ENCODE measurements at regions not wholly inside any gene's neighbourhood (a gene's known extent, or its start where the extent isn't known, plus 50 kb on each side); places are given as distances from the start of the nearest gene placed in this dataset.

- Histone ChIP-seq H3K36me3 (no peaks in the 10 kb centered on the region), H3K4me1 (peaks cover 11 to 49% (median 45%) of the 10 kb centered on the region in 4 donors), H3K4me3 (no peak overlapping the region), H3K9me3 (no peaks in the 10 kb centered on the region), H3K27ac (peak overlapping the region; percentile 83 to 95 (median 92)), H3K27me3 (no peaks in the 10 kb centered on the region)
- DNase-seq, result no peak
- intact Hi-C loops (cut with DNase I; ENCODE audit: low total_unique reads), result loop anchor here (10.0 kb wide), 1 partner anchor 735 kb away; no protein-coding TSS in a partner anchor
- in situ Hi-C loops (cut with MboI; ENCODE audit: low pct_ligation_motif_present in 1 of 4, low pct_unique_long_range_greater_than_20kb in 1 of 4, low sequenced_read_pairs in 3 of 4), result no loop called here
- no peak for TF ChIP-seq CTCF (IDR thresholded peaks at IDR 0.05)
- TF ChIP-seq POLR2AphosphoS5 (IDR thresholded peaks at IDR 0.05), result no peak
- TF ChIP-seq EP300 (IDR thresholded peaks at IDR 0.05; ENCODE audit: low read depth), result no peak
- no peak for TF ChIP-seq POLR2A (IDR thresholded peaks at IDR 0.05)
- 88 to 100% methylated on average over 1 to 2 of the region's 2 CpGs for WGBS, 2 donors (ENCODE audit: low coverage in 1 of 2)
These were observed 222.3 kb upstream of the TPRG1 start for GRCh38 chr3:188949456-188949855.

- no peaks in the 10 kb centered on the region for H3K9me3 ChIP-seq
- no peak overlapping the region for H3K4me3 ChIP-seq
- no peaks in the 10 kb centered on the region for H3K36me3 ChIP-seq
- TF ChIP-seq EP300 (IDR thresholded peaks at IDR 0.05; ENCODE audit: low read depth) (no peak), POLR2AphosphoS5 (IDR thresholded peaks at IDR 0.05) (no peak), POLR2A (IDR thresholded peaks at IDR 0.05) (no peak)
- WGBS, 2 donors (ENCODE audit: low coverage in 1 of 2), result 97 to 100% methylated on average over 1 of the region's 1 CpG
- peaks cover 11 to 49% (median 45%) of the 10 kb centered on the region in 4 donors for H3K4me1 ChIP-seq
- no peak for DNase-seq
- intact Hi-C loops (cut with DNase I; ENCODE audit: low total_unique reads), result loop anchor here (5.0 to 10.0 kb wide), 3 partner anchors 735 to 898 kb away; partner anchors contain the start of gene LPP
- H3K27me3 ChIP-seq, result no peaks in the 10 kb centered on the region
- H3K27ac ChIP-seq, result peak overlapping the region; percentile 83 to 95 (median 92)
- in situ Hi-C loops (cut with MboI; ENCODE audit: low pct_ligation_motif_present in 1 of 4, low pct_unique_long_range_greater_than_20kb in 1 of 4, low sequenced_read_pairs in 3 of 4), result loop anchor here (5.0 to 25.0 kb wide), 6 partner anchors 205 to 1215 kb away; partner anchors contain the start of gene BCL6 (in 1 of the 4)
These were observed 221.8 kb upstream of the TPRG1 start for GRCh38 chr3:188949996-188950395.

GRCh38 chr3:188950832-188951489, 220.8 kb upstream of the TPRG1 start:
- 51 to 61% methylated on average over 11 to 13 of the region's 13 CpGs for WGBS, 2 donors (ENCODE audit: low coverage in 1 of 2)
- in situ Hi-C loops (cut with MboI; ENCODE audit: low pct_ligation_motif_present in 1 of 4, low pct_unique_long_range_greater_than_20kb in 1 of 4, low sequenced_read_pairs in 3 of 4) (loop anchor here (5.0 to 25.0 kb wide), 6 partner anchors 204 to 1216 kb away; partner anchors contain the start of gene BCL6 (in 1 of the 4)), intact Hi-C loops (cut with DNase I; ENCODE audit: low total_unique reads) (loop anchor here (5.0 to 10.0 kb wide), 2 partner anchors 796 to 899 kb away; partner anchors contain the start of gene LPP)
- Histone ChIP-seq H3K4me1 (peaks cover 11 to 49% (median 45%) of the 10 kb centered on the region in 4 donors), H3K4me3 (no peak overlapping the region), H3K27ac (peak overlapping the region; percentile 83 to 95 (median 92)), H3K36me3 (no peaks in the 10 kb centered on the region), H3K27me3 (no peaks in the 10 kb centered on the region), H3K9me3 (no peaks in the 10 kb centered on the region)
- TF ChIP-seq CTCF (IDR thresholded peaks at IDR 0.05), result no peak
- TF ChIP-seq POLR2AphosphoS5 (IDR thresholded peaks at IDR 0.05), result peak; percentile 63 to 73 (median 71)
- DNase-seq, result peak; percentile 70

- Histone ChIP-seq H3K4me3 (no peak overlapping the region), H3K36me3 (no peaks in the 10 kb centered on the region), H3K4me1 (peaks cover 11 to 48% (median 44%) of the 10 kb centered on the region in 4 donors), H3K27ac (peak overlapping the region; percentile 83 to 95 (median 92)), H3K27me3 (no peaks in the 10 kb centered on the region), H3K9me3 (no peaks in the 10 kb centered on the region)
- whole genome bisulfite sequencing, 2 donors (ENCODE audit: low coverage in 1 of 2), result 92 to 93% methylated on average over 2 to 8 of the region's 8 CpGs
- intact Hi-C loops (cut with DNase I; ENCODE audit: low total_unique reads) (loop anchor here (2.0 to 10.0 kb wide), 3 partner anchors 797 to 1211 kb away; partner anchors contain the start of gene LPP), in situ Hi-C loops (cut with MboI; ENCODE audit: low pct_ligation_motif_present in 1 of 4, low pct_unique_long_range_greater_than_20kb in 1 of 4, low sequenced_read_pairs in 3 of 4) (loop anchor here (5.0 to 25.0 kb wide), 6 partner anchors 203 to 1217 kb away; partner anchors contain the start of gene BCL6 (in 1 of the 4))
- TF ChIP-seq EP300 (IDR thresholded peaks at IDR 0.05; ENCODE audit: low read depth), result no peak
- TF ChIP-seq POLR2AphosphoS5 (IDR thresholded peaks at IDR 0.05), result no peak
- TF ChIP-seq POLR2A (IDR thresholded peaks at IDR 0.05), result no peak
- TF ChIP-seq CTCF (IDR thresholded peaks at IDR 0.05), result no peak
- DNase-seq, result no peak
These were observed 220.0 kb upstream of the TPRG1 start for GRCh38 chr3:188951734-188952133.
